Common myeloid progenitor, CD34-positive (primary cell): ENCODE measurements at regions not wholly inside any gene's neighbourhood (a gene's known extent, or its start where the extent isn't known, plus 50 kb on each side); places are given as distances from the start of the nearest gene placed in this dataset.
"Not testable (repeated sequence)": the region's sequence is repeated elsewhere in the genome, so short reads cannot be mapped to it uniquely, and the experiment has no call there.

Experiments used
- CTCF ChIA-PET: fragments of 350-600 bp; sonication (Branson Sonifier 250); formaldehyde crosslinking; loops from one replicate; lab custom pipeline; 2021; ENCODE audit warnings: antibody characterized with exemption; lab: Charles Lee
- POLR2A ChIA-PET: fragments of 350-600 bp; sonication (Branson Sonifier 250); formaldehyde crosslinking; loops from one replicate; lab custom pipeline; 2021; ENCODE audit warnings: antibody characterized with exemption; lab: Charles Lee
- DNase-seq, 3 donors: peaks; one replicate each; pipeline versions ENCODE4 v3.0.0 to v3.0.0-alpha.2; 2013
- H3K27ac ChIP-seq, 2 experiments: 1 replicate in 1 of 2; 2 replicates in 1 of 2; pipeline ENCODE4 v1.7.0; 2013; ENCODE audit warnings: inconsistent platforms in 2 of 2, low read length in 2 of 2, mild to moderate bottlenecking in 2 of 2, low read depth in 1 of 2, moderate library complexity in 1 of 2; ENCODE audit not compliant: severe bottlenecking in 2 of 2, insufficient read depth in 1 of 2, poor library complexity in 1 of 2
- H3K27me3 ChIP-seq, 5 experiments: replicated peaks in 2 of 5; 1 replicate in 3 of 5; 2 replicates in 2 of 5; pipeline versions ENCODE4 v1.6.1 to v1.7.0; 2013; ENCODE audit warnings: low read length in 4 of 5, mild to moderate bottlenecking in 2 of 5, moderate library complexity in 2 of 5, inconsistent platforms in 1 of 5; ENCODE audit not compliant: insufficient read depth in 5 of 5, control insufficient read depth in 4 of 5
- H3K36me3 ChIP-seq, 4 experiments: 1 replicate in 2 of 4; 2 replicates in 2 of 4; pipeline versions ENCODE4 v1.6.1 to v1.7.0; 2013; ENCODE audit warnings: low read length in 3 of 4, control low read depth in 1 of 4, mild to moderate bottlenecking in 1 of 4; ENCODE audit not compliant: control insufficient read depth in 4 of 4, insufficient read depth in 4 of 4
- H3K4me1 ChIP-seq, 4 experiments: 1 replicate in 3 of 4; 2 replicates in 1 of 4; pipeline versions ENCODE4 v1.6.1 to v1.7.1; 2013; ENCODE audit warnings: low read length in 3 of 4, mild to moderate bottlenecking in 3 of 4, control low read depth in 1 of 4, inconsistent platforms in 1 of 4, moderate library complexity in 1 of 4; ENCODE audit not compliant: control insufficient read depth in 4 of 4, insufficient read depth in 4 of 4; ENCODE audit errors: control extremely low read depth in 1 of 4
- H3K4me3 ChIP-seq, 7 experiments: 1 replicate in 4 of 7; 2 replicates in 3 of 7; pipeline versions ENCODE4 v1.5.1 to v1.7.0; 2013; ENCODE audit warnings: mild to moderate bottlenecking in 7 of 7, low read length in 6 of 7, moderate library complexity in 6 of 7, inconsistent platforms in 2 of 7, low read depth in 2 of 7, control low read depth in 1 of 7; ENCODE audit not compliant: insufficient read depth in 4 of 7, control insufficient read depth in 1 of 7; ENCODE audit errors: extremely low read depth in 1 of 7
- H3K9me3 ChIP-seq, 5 experiments: 1 replicate in 4 of 5; 2 replicates in 1 of 5; pipeline versions ENCODE4 v1.6.1 to v1.7.1; 2013; ENCODE audit warnings: low read length in 4 of 5, mild to moderate bottlenecking in 2 of 5, inconsistent platforms in 1 of 5, low read depth in 1 of 5, moderate library complexity in 1 of 5; ENCODE audit not compliant: control insufficient read depth in 4 of 5, insufficient read depth in 2 of 5; ENCODE audit errors: control extremely low read depth in 1 of 5
- WGBS: methylation state at CpG from one replicate; pipeline ENCODE4 v1.1.5; 2013; ENCODE audit not compliant: insufficient coverage; 5-methylcytosine and 5-hydroxymethylcytosine counted together

DNA sequence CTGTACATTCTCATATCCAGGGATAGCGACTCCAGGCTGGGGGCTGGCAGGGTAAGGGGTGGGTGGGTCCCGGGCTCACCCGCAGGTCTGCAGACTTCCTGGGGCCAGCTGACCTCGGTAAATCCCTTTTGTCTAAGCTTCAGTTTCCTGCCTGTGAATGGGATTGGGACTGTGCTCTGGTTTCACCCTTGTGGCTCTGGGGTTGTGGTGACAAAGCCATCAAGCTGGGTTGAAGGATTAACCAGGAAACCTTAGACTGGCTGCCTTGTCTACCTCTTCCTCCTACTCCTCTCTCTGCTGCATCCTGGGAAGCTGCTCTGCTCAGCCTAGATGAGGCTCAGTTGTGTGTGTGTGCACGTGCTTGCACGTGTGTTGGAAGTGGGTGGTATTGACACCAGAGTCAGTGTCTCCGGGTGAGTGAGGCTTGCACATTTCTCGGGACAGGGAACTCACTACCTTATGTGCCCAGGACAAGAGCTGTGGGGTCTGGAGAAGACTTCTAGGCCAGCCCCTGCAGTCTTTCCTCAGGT is 3078.6 kb downstream of the RPIA start:
- H3K9me3 ChIP-seq, CTCF ChIA-PET, H3K27me3 ChIP-seq, H3K27ac ChIP-seq, H3K4me1 ChIP-seq, H3K4me3 ChIP-seq, POLR2A ChIA-PET, H3K36me3 ChIP-seq: not testable (repeated sequence)
- WGBS, result 33% methylated on average over 1 of the region's 8 CpGs
- peak in 2 of 3 donors; percentile 1 to 26 for DNase-seq

- H3K27me3 ChIP-seq, H3K9me3 ChIP-seq, H3K27ac ChIP-seq, H3K4me3 ChIP-seq, POLR2A ChIA-PET, H3K4me1 ChIP-seq, CTCF ChIA-PET, DNase-seq, H3K36me3 ChIP-seq: not testable (repeated sequence)
- no CpG with 5 or more reads among the region's 4 CpGs for WGBS
Observed at GRCh38 chr2:91771604-91772003, 3080.1 kb downstream of the RPIA start.

GRCh38 chr2:91772240-91772937 is 3080.9 kb downstream of the RPIA start:
- DNase-seq, H3K27me3 ChIP-seq, H3K4me3 ChIP-seq, H3K9me3 ChIP-seq, POLR2A ChIA-PET, H3K36me3 ChIP-seq, CTCF ChIA-PET, H3K27ac ChIP-seq, H3K4me1 ChIP-seq: not testable (repeated sequence)
- WGBS, result 84% methylated on average over 4 of the region's 13 CpGs

DNA sequence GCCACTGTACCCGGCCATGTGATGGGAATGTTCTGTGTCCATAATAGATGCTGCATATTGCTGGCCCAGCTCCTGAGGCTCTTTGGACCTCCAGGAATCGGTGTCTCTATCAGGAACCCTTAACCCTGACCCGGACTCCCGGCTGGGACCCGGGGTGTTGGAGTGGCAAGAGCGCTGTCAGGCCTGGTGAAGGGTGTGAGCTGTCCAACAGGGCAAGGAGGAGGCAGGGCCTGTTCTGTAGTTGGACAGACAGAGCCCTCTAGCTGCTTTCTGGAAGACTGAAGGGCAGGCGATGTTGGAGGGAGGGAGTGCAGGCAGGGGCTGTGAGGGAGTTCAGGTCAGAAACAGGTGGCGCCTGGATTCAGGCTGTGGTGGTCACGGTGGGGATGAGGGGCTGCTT is 3082.3 kb downstream of the RPIA start:
- H3K4me3 ChIP-seq, H3K4me1 ChIP-seq, POLR2A ChIA-PET, H3K9me3 ChIP-seq, CTCF ChIA-PET, H3K36me3 ChIP-seq, DNase-seq, H3K27ac ChIP-seq, H3K27me3 ChIP-seq: not testable (repeated sequence)
- WGBS, result no CpG with 5 or more reads among the region's 9 CpGs

DNA sequence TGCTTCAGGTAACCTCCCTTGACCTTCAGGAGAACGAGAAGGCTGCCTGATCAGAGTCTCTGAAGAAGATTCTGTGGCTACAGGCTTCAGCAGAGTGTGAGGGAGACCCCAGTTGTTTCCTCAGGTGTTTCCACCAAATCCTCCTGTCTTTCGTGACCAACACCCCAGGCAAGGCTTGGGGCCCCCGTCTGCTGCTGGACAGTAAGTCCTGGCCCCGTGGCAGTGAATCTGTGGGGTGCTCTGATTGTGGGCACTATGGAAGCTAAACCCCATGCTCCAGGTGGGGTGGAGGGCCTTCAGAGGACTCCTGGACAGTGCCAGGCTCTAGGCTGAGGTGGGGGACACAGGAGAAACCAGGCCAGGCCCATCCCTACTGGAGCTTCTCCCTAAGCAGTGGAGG is 3083.7 kb downstream of the RPIA start:
- H3K4me1 ChIP-seq, H3K27ac ChIP-seq, DNase-seq, H3K27me3 ChIP-seq, CTCF ChIA-PET, POLR2A ChIA-PET, H3K4me3 ChIP-seq, H3K36me3 ChIP-seq, H3K9me3 ChIP-seq: not testable (repeated sequence)
- WGBS, result 100% methylated on average over 1 of the region's 4 CpGs

DNA sequence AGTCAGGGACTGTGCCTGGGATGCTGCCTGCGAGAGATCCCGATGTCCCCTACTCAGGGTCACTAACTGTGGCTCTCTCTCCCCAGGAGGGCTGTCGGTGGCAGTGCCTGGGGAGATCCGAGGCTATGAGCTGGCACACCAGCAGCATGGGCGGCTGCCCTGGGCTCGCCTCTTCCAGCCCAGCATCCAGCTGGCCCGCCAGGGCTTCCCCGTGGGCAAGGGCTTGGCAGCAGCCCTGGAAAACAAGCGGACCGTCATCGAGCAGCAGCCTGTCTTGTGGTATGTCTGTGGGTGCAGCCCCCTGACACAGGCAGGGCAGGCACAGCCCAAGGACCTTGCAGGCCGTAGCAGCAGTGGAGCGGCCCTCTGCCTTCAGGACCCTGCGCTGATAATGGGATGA is 3088.9 kb downstream of the RPIA start:
- H3K4me1 ChIP-seq, DNase-seq, H3K36me3 ChIP-seq, H3K9me3 ChIP-seq, H3K27me3 ChIP-seq, CTCF ChIA-PET, H3K27ac ChIP-seq, POLR2A ChIA-PET, H3K4me3 ChIP-seq: not testable (repeated sequence)
- WGBS, result no CpG with 5 or more reads among the region's 14 CpGs

DNA sequence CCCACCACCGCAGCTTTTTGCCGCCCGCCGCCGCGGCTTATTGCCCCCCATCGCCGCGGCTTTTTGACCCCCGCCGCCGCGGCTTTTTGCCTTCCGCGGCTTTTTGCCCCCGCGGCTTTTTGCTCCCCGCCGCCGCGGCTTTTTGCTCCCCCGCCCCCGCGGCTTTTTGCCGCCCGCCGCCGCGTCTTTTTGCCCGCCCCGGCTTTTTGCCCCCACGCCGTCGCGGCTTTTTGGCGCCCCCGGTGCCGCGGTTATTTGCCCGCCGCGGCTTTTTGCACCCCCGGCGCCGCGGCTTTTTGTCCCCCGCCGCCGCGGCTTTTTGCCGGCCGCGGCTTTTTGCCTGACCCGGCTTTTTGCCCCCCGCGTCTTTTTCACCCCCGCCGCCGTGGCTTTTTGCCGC is 3061.8 kb upstream of the TEKT4 start:
- H3K4me1 ChIP-seq, H3K4me3 ChIP-seq, H3K9me3 ChIP-seq, DNase-seq, H3K27me3 ChIP-seq, H3K27ac ChIP-seq, POLR2A ChIA-PET, CTCF ChIA-PET, H3K36me3 ChIP-seq: not testable (repeated sequence)
- no CpG with 5 or more reads among the region's 60 CpGs for WGBS
